GM21360 (cell line): ENCODE measurements at regions not wholly inside any gene's neighbourhood (a gene's known extent, or its start where the extent isn't known, plus 50 kb on each side); places are given as distances from the start of the nearest gene placed in this dataset.

ENCODE experiments used
- ATAC-seq: cut with Tn5 transposase; IDR thresholded peaks from one replicate; pipeline ENCODE4 v1.9.1; 2021; ENCODE audit warnings: mild to moderate bottlenecking, moderate library complexity; ENCODE audit not compliant: unreplicated experiment

DNA sequence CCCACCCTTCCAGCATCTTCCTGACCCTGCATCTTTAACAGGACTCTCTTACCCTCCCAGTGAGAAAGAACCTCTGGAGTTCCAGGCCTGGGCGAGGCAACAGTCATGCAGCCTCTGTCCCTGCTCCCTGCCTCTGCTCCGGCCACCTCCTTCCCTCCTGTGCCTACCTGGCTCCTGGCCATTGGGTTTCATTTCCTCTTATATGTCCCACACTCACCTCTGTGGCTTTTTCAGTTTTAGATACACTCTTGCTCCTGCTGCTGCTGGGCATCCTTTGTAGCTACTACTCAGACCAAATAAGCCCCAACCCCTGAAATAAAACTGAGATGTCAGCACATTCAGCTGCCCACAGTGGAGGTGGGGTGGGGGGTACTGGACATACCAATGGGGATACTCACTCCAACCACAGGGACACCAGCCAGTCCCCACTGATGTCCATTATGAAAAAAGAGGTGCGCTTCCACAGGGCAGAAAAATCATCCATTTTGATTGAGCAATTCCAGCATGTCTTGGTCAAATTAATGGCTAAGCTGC is 99.1 kb upstream of the NRXN3 start:
- no peak for ATAC-seq

DNA sequence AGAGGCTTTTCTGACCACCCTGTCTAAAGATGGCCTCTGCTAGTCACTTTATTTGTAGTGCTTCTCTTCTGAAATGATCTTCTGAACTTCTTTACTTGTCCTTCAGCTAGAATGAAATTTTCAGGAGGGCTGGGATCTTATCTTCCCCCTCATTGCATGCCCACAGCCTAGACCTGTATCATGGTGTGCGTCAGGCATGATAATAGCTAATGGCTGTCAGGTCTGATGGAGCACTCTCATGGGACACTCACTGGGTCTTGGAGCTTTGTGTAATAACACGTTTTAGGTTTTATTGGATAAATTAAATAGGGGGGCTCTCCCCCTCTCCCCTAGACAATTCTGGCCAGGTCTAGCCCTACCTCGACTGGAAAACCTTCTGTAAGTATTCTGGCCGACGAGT is 97.1 kb upstream of the NRXN3 start:
- ATAC-seq = no peak

GRCh38 chr14:78074561-78074960 is 95.6 kb upstream of the NRXN3 start:
- ATAC-seq = no peak

DNA sequence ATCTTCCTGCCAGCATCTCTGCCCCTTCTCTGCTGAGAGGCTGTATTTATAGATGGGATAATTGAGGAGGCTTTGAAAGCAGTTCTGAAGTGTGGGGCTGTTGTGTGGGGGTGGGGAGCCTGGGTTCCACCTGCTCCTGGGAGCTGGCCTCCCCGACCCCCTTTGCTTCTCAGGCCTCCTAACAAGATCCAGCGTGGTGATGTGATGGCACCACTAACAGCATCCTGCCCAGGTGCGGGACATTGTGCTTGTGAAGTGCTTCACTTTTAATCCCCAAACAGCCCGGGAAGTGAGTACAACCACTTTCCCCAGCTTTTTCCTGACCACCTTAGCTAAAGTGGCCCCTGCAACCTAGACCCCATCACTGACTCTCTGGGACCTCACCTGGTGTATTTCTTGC is 95.1 kb upstream of the NRXN3 start:
- no peak for ATAC-seq

DNA sequence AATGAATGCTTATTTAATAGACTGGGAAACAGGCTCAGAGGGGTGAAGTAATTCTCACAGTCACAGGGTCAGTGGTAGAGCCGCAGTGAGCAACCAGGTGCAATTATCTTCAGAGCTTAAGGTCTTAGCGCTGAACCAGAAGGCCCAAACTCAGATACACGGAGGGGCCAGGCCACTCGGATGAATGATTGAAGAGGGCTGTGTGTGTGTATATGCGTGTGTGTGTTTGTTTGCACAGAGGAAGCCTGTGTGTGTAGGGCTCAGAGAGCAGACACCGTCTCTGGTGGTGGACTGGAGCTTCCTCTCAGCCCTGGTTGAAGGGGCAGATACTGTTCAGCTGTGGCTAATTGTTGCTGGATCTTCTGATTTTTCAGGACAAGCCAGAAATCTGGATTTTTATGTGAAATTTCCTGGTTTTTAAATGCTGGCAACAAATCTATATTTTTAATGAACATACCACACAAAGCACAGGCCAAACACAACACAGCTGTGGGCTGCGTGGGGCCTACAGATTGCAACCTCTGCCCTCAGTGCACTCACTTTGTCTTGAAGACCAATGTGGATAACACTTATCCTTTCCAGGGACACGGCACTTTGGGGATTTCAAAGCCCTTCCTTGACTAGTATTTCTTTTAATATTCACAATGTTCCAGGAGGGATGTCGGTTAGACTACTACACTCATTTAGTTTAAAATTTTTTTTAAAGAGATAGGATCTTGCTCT is 94.5 kb upstream of the NRXN3 start:
- no peak for ATAC-seq

GRCh38 chr14:78081245-78081644 is 88.9 kb upstream of the NRXN3 start:
- ATAC-seq = no peak

DNA sequence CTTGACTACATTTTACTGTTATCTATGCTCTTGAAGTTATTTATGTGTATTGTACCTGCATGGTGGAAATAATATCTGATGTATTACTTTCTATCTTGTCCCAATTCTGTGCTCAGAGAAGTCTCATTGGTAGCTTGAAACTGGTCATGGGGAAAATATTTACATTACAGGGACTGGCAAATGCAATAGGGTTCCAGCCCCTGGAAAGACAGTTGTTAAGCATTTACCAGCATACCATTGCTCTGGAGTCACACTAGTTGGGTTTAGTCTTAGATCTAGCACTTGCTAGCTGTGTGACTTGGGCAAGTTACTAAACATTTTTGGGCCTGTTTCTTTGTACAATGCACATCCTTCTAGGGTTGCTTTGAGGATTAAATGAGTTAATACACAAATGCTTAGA is 86.3 kb upstream of the NRXN3 start:
- ATAC-seq = no peak

DNA sequence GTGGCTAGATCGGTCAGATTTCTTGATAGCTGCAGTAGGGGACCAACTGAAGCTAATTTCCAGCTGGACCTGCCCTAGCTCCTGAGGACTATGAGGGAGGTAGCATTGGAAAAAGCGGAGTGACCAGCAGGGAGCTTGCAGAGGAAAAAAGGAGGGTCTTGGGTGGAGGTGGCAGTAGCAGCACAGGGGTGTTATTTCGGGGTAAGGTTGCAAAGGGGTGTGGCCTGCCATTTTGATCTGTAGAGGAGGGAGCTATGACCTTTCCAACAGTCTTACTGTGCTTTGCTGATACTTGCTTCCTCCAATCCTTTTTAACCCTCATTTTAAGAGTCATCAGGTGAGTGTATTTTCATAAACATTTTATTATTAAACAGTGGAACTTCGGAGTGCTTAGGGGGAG is 83.8 kb upstream of the NRXN3 start:
- no peak for ATAC-seq

DNA sequence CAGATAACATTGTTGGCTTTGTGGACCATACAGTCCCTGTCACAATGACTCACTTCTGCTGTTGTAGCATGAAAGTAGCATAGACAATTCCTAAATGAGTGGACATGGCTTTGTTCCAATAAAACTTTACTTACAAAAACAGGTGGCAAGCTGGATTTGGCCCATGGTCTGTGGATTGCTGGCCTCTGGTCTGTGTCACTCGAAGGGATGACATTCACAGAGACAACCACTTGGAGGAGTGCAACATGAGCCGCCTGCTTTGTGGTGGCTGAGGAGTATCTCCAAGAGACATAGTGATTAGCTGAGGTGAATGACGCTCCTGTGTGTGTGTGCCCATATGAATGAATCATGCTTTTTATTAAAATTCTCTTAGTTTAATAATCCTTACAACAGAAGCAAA is 81.3 kb upstream of the NRXN3 start:
- ATAC-seq = no peak

GRCh38 chr14:78090864-78091263 is 79.3 kb upstream of the NRXN3 start:
- ATAC-seq = no peak

GRCh38 chr14:78091361-78091760 is 78.8 kb upstream of the NRXN3 start:
- no peak for ATAC-seq

GRCh38 chr14:78092040-78092439 is 78.1 kb upstream of the NRXN3 start:
- no peak for ATAC-seq

DNA sequence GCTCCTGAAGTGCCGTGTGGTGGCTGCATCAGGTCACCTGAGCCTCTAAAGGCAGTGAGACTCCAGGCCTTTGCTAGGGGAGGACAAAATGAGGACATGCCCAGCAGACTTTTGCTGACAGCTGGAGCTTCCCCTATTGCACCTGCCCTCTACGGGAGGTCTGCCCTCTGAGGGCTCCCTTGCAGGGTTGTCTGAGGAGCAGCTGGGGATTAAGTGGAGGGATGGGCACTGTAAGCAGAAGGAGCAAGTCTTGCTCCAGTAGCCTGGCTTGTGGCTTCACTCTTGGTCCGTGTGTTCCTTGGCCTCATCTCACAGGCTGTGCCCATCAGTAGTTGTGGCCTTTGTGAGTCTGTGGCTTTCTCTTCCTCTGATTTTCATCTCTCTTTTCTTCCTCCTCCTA is 66.9 kb upstream of the NRXN3 start:
- ATAC-seq = no peak

GRCh38 chr14:78104160-78104559 is 66.0 kb upstream of the NRXN3 start:
- ATAC-seq = no peak

DNA sequence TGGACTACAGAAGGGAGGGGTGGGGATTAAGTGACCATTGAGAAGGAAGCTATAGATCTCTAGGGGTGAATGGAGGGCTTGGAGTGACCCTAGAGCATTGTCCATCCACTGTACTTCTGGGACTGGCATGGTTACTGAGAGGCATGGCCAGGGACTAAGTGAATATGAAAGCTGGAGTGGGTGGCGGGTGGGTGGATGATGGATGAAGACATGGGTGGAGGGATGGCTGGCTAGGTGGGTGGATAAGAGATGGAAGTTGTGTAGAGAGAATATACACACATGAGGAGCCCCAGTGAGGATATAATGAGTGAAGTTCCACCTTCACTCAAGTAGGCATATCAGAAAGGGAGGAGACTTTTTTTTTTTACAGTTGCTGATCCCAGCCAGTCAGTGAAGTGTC is 65.5 kb upstream of the NRXN3 start:
- no peak for ATAC-seq

DNA sequence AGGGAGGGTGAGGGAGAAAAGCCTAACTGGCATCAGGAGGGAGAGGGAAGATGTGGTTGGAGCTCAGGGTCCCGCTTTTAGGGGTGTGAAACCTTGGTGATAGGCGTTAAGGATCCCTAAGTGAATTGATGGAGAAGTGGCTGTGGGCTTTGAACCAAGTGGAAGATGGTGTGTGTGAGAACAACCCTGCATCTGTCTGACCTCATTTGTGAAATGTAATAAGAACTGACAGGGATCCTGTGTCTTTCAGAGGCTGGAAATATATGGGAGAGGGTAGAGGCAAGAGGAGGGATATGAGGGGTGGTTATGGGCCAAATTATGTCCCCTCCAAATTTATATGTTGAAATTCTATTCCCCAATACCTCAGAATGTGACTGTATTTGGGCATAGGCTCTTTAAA is 63.8 kb upstream of the NRXN3 start:
- ATAC-seq = no peak

- no peak for ATAC-seq
Observed at GRCh38 chr14:78107166-78107565, 63.0 kb upstream of the NRXN3 start.

GRCh38 chr14:78119440-78119839 is 50.7 kb upstream of the NRXN3 start:
- ATAC-seq = no peak
